ENCODE measurements at regions not wholly inside any gene's neighbourhood (a gene's known extent, or its start where the extent isn't known, plus 50 kb on each side); places are given as distances from the start of the nearest gene placed in this dataset.
"Not testable (repeated sequence)": the region's sequence is repeated elsewhere in the genome, so short reads cannot be mapped to it uniquely, and the experiment has no call there.

- no peak for DNase-seq (ENCODE audit: insufficient read length, low spot score)
- FAIRE-seq, result no peak
Observed at GRCh38 chr4:127498366-127498765, 134.4 kb upstream of the INTU start.

GRCh38 chr4:127500242-127500641, 132.5 kb upstream of the INTU start:
- no peak for DNase-seq (ENCODE audit: insufficient read length, low spot score)
- FAIRE-seq, result no peak

- FAIRE-seq (no peak), DNase-seq (ENCODE audit: insufficient read length, low spot score) (no peak)
Observed at GRCh38 chr4:127501103-127501502, 131.7 kb upstream of the INTU start.

GRCh38 chr4:127503111-127503510, 129.6 kb upstream of the INTU start:
- FAIRE-seq (no peak), DNase-seq (ENCODE audit: insufficient read length, low spot score) (no peak)

- FAIRE-seq (no peak), DNase-seq (ENCODE audit: insufficient read length, low spot score) (no peak)
Observed at GRCh38 chr4:127505203-127505602, 127.6 kb upstream of the INTU start.

- DNase-seq (ENCODE audit: insufficient read length, low spot score), result no peak
- no peak for FAIRE-seq
Observed at GRCh38 chr4:127506283-127506682, 126.5 kb upstream of the INTU start.

GRCh38 chr4:127509155-127509554, 123.6 kb upstream of the INTU start:
- DNase-seq (ENCODE audit: insufficient read length, low spot score) (no peak), FAIRE-seq (no peak)

GRCh38 chr4:127512672-127513071, 120.1 kb upstream of the INTU start:
- DNase-seq (ENCODE audit: insufficient read length, low spot score); FAIRE-seq: not testable (repeated sequence)

GRCh38 chr4:127515259-127515658, 117.5 kb upstream of the INTU start:
- FAIRE-seq; DNase-seq (ENCODE audit: insufficient read length, low spot score): not testable (repeated sequence)

GRCh38 chr4:127518046-127518445, 114.7 kb upstream of the INTU start:
- DNase-seq (ENCODE audit: insufficient read length, low spot score) (no peak), FAIRE-seq (no peak)

- no peak for DNase-seq (ENCODE audit: insufficient read length, low spot score)
- FAIRE-seq, result no peak
Observed at GRCh38 chr4:127521463-127521862, 111.3 kb upstream of the INTU start.

GRCh38 chr4:127523369-127523768, 109.4 kb upstream of the INTU start:
- DNase-seq (ENCODE audit: insufficient read length, low spot score) (no peak), FAIRE-seq (no peak)

- FAIRE-seq (no peak), DNase-seq (ENCODE audit: insufficient read length, low spot score) (no peak)
Observed at GRCh38 chr4:127525608-127526007, 107.1 kb upstream of the INTU start.

- DNase-seq (ENCODE audit: insufficient read length, low spot score) (no peak), FAIRE-seq (no peak)
Observed at GRCh38 chr4:127528302-127528701, 104.5 kb upstream of the INTU start.

GRCh38 chr4:127529879-127530278, 102.9 kb upstream of the INTU start:
- DNase-seq (ENCODE audit: insufficient read length, low spot score); FAIRE-seq: not testable (repeated sequence)

- DNase-seq (ENCODE audit: insufficient read length, low spot score), result no peak
- FAIRE-seq, result no peak
Observed at GRCh38 chr4:127533028-127533700, 99.6 kb upstream of the INTU start.

- DNase-seq (ENCODE audit: insufficient read length, low spot score) (no peak), FAIRE-seq (no peak)
Observed at GRCh38 chr4:127534041-127534825, 98.5 kb upstream of the INTU start.

- FAIRE-seq, result no peak
- no peak for DNase-seq (ENCODE audit: insufficient read length, low spot score)
Observed at GRCh38 chr4:127538016-127538415, 94.7 kb upstream of the INTU start.

GRCh38 chr4:127540497-127541025, 92.2 kb upstream of the INTU start:
- FAIRE-seq (no peak), DNase-seq (ENCODE audit: insufficient read length, low spot score) (no peak)

- FAIRE-seq, result no peak
Observed at GRCh38 chr4:127545271-127545670, 87.5 kb upstream of the INTU start.

GRCh38 chr4:127548990-127549925, 83.5 kb upstream of the INTU start:
- DNase-seq (ENCODE audit: insufficient read length, low spot score) (no peak), FAIRE-seq (no peak)

More at GRCh38 chr4:127545271-127545670, 87.5 kb upstream of the INTU start:
- no peak for DNase-seq (ENCODE audit: insufficient read length, low spot score)

Data from HTR-8/SVneo (cell line).